ENCODE measurements at regions not wholly inside any gene's neighbourhood (a gene's known extent, or its start where the extent isn't known, plus 50 kb on each side); places are given as distances from the start of the nearest gene placed in this dataset.

- TF ChIP-seq, protein P1, sequence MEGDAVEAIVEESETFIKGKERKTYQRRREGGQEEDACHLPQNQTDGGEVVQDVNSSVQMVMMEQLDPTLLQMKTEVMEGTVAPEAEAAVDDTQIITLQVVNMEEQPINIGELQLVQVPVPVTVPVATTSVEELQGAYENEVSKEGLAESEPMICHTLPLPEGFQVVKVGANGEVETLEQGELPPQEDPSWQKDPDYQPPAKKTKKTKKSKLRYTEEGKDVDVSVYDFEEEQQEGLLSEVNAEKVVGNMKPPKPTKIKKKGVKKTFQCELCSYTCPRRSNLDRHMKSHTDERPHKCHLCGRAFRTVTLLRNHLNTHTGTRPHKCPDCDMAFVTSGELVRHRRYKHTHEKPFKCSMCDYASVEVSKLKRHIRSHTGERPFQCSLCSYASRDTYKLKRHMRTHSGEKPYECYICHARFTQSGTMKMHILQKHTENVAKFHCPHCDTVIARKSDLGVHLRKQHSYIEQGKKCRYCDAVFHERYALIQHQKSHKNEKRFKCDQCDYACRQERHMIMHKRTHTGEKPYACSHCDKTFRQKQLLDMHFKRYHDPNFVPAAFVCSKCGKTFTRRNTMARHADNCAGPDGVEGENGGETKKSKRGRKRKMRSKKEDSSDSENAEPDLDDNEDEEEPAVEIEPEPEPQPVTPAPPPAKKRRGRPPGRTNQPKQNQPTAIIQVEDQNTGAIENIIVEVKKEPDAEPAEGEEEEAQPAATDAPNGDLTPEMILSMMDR (IDR thresholded peaks at IDR 0.05) = no peak
- no peak for TF ChIP-seq POLR2A (IDR thresholded peaks at IDR 0.05)
Measured at GRCh38 chr2:84293791-84294380, 165.2 kb downstream of the SUCLG1 start.
